ENCODE measurements at regions not wholly inside any gene's neighbourhood (a gene's known extent, or its start where the extent isn't known, plus 50 kb on each side); places are given as distances from the start of the nearest gene placed in this dataset.

DNA sequence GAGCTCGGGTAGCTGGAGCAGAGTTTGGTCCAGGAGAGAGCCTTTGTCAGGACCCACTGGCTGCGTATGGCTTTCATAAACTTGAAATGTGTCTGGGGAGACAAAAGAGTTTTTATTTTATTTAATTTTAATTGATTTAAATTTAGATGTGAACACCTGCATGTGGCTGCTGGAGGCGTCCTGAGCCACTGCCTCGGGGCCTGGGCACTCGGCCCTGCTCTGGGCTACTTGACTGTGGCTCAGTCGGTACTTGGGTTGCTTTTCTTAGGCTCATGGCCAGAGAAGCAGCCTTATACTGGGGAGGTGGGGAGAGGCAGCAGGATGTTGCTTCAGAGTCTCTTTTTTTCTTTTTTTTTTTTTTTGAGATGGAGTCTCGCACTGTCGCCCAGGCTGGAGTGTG, 661.8 kb upstream of the HS6ST1 start:
- TF ChIP-seq, protein P1, sequence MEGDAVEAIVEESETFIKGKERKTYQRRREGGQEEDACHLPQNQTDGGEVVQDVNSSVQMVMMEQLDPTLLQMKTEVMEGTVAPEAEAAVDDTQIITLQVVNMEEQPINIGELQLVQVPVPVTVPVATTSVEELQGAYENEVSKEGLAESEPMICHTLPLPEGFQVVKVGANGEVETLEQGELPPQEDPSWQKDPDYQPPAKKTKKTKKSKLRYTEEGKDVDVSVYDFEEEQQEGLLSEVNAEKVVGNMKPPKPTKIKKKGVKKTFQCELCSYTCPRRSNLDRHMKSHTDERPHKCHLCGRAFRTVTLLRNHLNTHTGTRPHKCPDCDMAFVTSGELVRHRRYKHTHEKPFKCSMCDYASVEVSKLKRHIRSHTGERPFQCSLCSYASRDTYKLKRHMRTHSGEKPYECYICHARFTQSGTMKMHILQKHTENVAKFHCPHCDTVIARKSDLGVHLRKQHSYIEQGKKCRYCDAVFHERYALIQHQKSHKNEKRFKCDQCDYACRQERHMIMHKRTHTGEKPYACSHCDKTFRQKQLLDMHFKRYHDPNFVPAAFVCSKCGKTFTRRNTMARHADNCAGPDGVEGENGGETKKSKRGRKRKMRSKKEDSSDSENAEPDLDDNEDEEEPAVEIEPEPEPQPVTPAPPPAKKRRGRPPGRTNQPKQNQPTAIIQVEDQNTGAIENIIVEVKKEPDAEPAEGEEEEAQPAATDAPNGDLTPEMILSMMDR (IDR thresholded peaks at IDR 0.05; ENCODE audit: extremely low read depth in 1 of 2, insufficient read depth in 1 of 2, low read depth in 1 of 2, low read length in 2 of 2): no peak
- TF ChIP-seq POLR2A (IDR thresholded peaks at IDR 0.05; ENCODE audit: low read depth, low read length) (no peak), EZH2 (IDR thresholded peaks at IDR 0.05; ENCODE audit: borderline replicate concordance, low read depth, low read length, severe bottlenecking) (no peak), POLR2AphosphoS5 (IDR thresholded peaks at IDR 0.05; ENCODE audit: insufficient read depth, low read depth, low read length) (no peak), FOS (IDR thresholded peaks at IDR 0.05; ENCODE audit: borderline replicate concordance, insufficient read depth, low read length) (no peak), JUN (IDR thresholded peaks at IDR 0.05; ENCODE audit: borderline replicate concordance, insufficient read depth, insufficient read length, low read depth) (no peak), MYC (IDR thresholded peaks at IDR 0.05; ENCODE audit: low read depth, low read length) (no peak), GATA2 (IDR thresholded peaks at IDR 0.05; ENCODE audit: insufficient read depth, insufficient read length, low read depth, low read length) (no peak)
